HG03565 (cell line): ENCODE measurements at regions not wholly inside any gene's neighbourhood (a gene's known extent, or its start where the extent isn't known, plus 50 kb on each side); places are given as distances from the start of the nearest gene placed in this dataset.

Source experiments
- ATAC-seq: cut with Tn5 transposase; IDR thresholded peaks from one replicate; pipeline ENCODE4 v1.9.1; 2021; ENCODE audit warnings: mild to moderate bottlenecking, moderate library complexity; ENCODE audit not compliant: unreplicated experiment

DNA sequence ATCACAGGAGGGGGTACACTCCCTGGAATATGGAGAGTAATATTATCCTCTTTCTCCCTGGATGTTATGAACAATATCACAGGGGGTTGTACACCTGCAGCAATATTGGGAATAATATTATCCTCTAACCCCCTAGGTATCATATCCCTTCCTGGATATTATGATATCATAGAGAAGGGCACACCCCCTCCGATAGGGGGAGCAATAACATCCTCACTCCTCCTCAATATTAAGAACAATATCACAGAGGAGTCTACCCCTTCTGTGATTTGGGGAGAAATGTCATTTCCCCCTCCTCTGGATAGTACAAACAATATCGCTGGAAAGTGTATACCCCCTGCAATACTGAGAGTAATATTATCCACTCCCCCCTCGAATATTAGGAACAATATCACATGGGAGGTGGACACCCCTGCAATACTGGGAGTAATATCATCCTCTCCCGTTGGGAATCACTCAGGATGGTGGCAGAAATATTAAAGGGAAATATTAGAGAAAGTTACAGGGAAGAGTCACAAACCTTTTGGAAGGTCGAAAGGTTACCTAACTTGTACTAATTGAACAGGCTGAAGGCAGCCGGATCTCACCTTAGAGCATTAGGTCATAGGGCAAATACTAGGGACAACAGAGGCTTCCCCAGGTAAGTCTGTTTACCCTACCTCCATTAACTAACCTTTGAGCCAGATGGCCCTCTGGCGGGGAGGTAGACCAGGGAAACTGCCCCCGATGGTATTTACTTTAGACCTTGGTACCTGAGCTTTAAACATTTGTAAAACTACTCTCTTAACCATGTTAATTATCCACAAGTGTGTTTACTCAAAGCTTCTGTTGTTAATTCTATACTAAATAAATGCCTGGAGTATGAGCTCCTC lies 57.5 kb upstream of the FREM1 start:
- ATAC-seq = no peak

DNA sequence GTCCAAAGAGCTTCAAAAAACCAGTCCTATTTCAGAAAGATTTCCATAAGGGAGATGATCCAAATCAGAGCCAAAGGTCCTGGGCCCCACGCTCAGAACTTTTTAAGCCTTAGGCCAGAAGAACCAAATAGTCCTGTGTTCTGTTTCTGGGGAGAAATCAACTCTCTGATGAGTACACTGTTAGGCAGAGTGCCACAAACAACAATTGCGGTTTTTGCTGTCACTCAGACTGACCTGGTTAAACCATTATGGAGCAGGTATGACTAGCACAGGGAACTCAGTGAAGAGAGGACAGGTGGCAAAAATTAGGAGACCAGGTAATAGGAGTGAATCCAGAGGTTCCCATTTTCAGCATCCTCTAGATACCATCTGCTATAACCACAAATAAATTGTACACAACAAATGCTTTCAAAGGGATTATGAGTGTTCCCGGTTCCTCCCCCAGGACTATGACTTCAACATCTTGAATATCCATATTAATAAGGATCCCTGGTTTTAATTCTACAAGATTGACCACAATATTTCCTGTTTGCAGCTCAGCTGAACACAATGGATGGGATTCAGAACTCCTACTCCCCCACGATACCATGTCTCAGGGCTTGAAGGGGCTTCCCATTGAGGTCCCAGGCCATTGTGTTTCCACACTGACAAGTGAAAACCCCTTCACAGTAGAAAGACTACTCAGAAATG lies 52.1 kb upstream of the FREM1 start:
- no peak for ATAC-seq

DNA sequence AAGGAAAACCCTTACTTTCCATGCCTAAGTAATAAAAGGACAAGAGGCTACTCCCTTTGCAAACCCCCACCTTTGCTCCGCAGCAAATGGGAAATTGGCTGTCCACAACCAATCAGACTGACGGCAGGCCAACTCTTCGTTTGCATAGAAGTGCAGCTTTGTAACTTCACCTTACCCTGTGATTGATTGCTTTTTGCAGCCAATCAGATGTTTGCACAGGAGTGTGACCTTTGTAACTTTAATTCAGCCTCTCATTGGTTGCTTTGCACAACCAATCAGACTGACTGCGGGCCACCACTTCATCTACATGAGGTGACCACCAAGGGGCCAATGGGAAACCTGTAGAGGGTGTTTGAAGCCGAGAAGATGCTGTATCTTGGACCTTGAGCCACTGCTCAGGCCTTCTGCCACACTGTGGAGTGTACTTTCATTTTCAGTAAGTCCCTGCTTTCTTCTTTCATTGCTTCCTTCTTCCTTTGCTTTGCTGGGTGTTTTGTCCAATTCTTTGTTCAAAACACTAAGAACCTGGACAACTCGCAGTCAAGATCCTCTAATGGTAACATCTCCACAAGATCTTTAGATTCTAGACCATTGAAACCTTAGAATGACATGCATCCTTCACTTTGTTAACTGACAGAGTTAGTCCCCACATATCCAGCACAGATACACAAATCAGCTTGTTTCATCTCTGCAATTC lies 51.3 kb upstream of the FREM1 start:
- ATAC-seq = no peak

DNA sequence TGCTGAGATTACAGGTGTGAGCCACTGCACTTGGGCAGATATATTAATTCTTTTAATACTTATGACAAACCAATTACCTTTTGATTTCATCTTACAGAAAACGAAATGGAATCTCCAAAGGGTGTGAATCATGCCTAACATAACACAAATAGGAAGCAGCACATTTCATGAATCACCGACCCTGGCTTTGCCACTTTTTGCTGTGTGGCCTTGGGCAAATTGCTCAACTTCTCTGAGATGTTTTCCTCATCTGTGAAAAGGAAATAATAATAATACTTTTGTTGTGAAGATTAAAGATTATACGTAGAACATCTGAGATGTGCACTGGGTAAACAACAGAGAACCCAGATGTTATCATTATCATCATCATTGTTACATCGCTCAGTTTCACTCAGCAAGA lies 50.7 kb upstream of the FREM1 start:
- ATAC-seq = no peak
